ENCODE measurements at regions not wholly inside any gene's neighbourhood (a gene's known extent, or its start where the extent isn't known, plus 50 kb on each side); places are given as distances from the start of the nearest gene placed in this dataset.

DNA sequence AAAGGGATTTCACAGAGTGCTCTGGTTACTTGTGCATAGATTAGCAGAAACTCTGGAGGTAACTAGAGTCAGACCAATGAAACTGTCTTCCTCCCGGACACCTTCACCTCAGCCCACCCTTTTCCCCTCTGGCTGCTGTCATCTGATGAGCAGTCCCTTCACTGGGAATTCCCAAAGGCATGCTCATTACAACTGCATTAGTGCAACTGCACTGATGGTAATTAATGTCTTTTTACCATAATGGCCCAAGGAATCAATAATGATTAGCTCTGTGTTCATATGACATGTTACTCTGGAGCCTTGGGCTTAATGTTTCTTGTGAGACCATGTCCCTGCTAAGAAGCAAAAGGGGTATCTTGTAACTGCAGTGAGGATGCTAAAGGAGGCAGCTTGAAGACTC, 304.5 kb downstream of the GRIN2B start:
- Histone ChIP-seq H3K4me3 (no peak overlapping the region), H3K4me1 (no peaks in the 10 kb centered on the region), H3K27ac (no peak overlapping the region), H3K9me3 (no peaks in the 10 kb centered on the region), H3K36me3 (no peaks in the 10 kb centered on the region), H3K27me3 (no peaks in the 10 kb centered on the region)
- intact Hi-C loops (cut with DNase I; ENCODE audit: low total_unique reads), result no loop called here
- TF ChIP-seq POLR2A (IDR thresholded peaks at IDR 0.05) (no peak), POLR2AphosphoS5 (IDR thresholded peaks at IDR 0.05) (no peak)
- TF ChIP-seq, protein P1, sequence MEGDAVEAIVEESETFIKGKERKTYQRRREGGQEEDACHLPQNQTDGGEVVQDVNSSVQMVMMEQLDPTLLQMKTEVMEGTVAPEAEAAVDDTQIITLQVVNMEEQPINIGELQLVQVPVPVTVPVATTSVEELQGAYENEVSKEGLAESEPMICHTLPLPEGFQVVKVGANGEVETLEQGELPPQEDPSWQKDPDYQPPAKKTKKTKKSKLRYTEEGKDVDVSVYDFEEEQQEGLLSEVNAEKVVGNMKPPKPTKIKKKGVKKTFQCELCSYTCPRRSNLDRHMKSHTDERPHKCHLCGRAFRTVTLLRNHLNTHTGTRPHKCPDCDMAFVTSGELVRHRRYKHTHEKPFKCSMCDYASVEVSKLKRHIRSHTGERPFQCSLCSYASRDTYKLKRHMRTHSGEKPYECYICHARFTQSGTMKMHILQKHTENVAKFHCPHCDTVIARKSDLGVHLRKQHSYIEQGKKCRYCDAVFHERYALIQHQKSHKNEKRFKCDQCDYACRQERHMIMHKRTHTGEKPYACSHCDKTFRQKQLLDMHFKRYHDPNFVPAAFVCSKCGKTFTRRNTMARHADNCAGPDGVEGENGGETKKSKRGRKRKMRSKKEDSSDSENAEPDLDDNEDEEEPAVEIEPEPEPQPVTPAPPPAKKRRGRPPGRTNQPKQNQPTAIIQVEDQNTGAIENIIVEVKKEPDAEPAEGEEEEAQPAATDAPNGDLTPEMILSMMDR (IDR thresholded peaks at IDR 0.05), result no peak
- DNase-seq (ENCODE audit: low spot score in 2 of 2), result no peak

DNA sequence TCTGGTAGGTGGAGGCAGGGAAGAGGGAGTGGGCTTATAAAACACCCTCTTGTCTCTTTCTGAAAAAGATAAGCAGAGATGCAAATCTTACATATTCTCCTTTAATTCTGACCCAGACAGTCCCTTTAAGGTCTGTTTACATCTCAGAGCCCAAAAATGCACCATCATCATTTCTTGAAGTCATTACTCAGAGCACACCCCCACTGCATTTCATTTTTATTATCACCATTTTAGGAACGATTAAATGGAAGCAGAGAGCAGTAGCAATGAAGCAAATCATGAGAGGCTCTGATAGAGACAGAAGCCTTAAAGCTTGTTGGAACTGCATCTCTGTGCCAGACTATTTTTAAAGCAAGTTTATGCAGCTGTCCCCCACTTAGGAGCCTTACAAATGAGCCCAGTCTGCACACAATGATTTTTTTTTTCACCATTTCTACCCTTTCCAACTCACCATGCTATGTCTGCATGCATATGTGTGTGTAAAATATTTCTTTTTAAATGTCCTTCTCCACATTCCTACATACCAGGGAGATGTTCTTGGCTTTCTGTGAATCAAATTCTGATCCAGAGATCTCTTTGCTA, 311.0 kb downstream of the GRIN2B start:
- Histone ChIP-seq H3K27me3 (no peaks in the 10 kb centered on the region), H3K27ac (no peak overlapping the region), H3K36me3 (no peaks in the 10 kb centered on the region), H3K4me1 (no peaks in the 10 kb centered on the region), H3K9me3 (no peaks in the 10 kb centered on the region), H3K4me3 (no peak overlapping the region)
- TF ChIP-seq POLR2AphosphoS5 (IDR thresholded peaks at IDR 0.05), result no peak
- no peak for TF ChIP-seq POLR2A (IDR thresholded peaks at IDR 0.05)
- TF ChIP-seq, protein P1 (IDR thresholded peaks at IDR 0.05), result no peak
- intact Hi-C loops (cut with DNase I; ENCODE audit: low total_unique reads), result no loop called here
- DNase-seq (ENCODE audit: low spot score in 2 of 2), result no peak

DNA sequence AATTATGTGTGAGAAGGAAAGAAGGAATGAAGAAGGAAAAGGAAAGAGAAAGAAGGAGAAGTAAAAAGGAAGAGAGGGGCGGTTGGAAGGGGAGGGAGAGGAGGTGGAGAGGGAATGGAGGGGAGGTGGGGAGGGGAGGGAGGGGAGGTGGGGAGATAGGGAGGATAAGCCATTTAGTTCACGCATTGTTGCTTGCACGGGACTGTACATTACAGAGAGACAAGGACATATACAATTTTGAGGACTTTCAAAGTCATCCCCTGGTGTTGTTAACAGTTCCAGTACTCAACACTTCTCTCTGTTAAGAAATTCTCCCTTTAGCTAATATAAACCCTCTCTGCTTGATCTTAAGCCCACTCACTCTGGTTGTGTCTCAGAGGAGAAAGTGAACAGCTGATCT, 312.5 kb downstream of the GRIN2B start:
- no peak for DNase-seq (ENCODE audit: low spot score in 2 of 2)
- Histone ChIP-seq H3K9me3 (no peaks in the 10 kb centered on the region), H3K27me3 (no peaks in the 10 kb centered on the region), H3K27ac (no peak overlapping the region), H3K36me3 (no peaks in the 10 kb centered on the region), H3K4me1 (no peaks in the 10 kb centered on the region), H3K4me3 (no peak overlapping the region)
- TF ChIP-seq POLR2A (IDR thresholded peaks at IDR 0.05), result no peak
- TF ChIP-seq, protein P1 (IDR thresholded peaks at IDR 0.05), result no peak
- no peak for TF ChIP-seq POLR2AphosphoS5 (IDR thresholded peaks at IDR 0.05)
- intact Hi-C loops (cut with DNase I; ENCODE audit: low total_unique reads), result no loop called here

DNA sequence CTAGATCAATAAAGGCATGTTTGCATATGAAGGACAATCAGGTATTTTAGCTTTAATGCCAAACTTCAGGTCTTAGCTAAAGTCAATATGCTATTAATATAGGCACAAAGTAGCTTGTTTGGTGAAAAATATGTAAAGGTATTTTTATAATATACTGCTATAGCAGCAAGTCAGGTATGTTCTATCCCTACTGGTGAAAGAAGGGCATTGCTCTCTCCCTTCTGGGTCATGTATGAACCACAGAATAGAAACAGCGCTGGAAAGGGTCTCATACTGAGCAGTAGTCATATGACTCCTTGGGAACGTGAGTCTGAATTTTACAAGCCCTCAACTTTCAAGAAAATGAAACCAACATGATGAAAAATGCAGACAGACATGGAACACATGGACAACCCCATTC, 314.6 kb downstream of the GRIN2B start:
- TF ChIP-seq POLR2A (IDR thresholded peaks at IDR 0.05) (no peak), POLR2AphosphoS5 (IDR thresholded peaks at IDR 0.05) (no peak)
- TF ChIP-seq, protein P1 (IDR thresholded peaks at IDR 0.05), result no peak
- DNase-seq (ENCODE audit: low spot score in 2 of 2), result no peak
- no peak overlapping the region for H3K27ac ChIP-seq
- no peaks in the 10 kb centered on the region for H3K9me3 ChIP-seq
- intact Hi-C loops (cut with DNase I; ENCODE audit: low total_unique reads), result no loop called here
- no peaks in the 10 kb centered on the region for H3K4me1 ChIP-seq
- H3K4me3 ChIP-seq, result no peak overlapping the region
- no peaks in the 10 kb centered on the region for H3K36me3 ChIP-seq
- no peaks in the 10 kb centered on the region for H3K27me3 ChIP-seq

DNA sequence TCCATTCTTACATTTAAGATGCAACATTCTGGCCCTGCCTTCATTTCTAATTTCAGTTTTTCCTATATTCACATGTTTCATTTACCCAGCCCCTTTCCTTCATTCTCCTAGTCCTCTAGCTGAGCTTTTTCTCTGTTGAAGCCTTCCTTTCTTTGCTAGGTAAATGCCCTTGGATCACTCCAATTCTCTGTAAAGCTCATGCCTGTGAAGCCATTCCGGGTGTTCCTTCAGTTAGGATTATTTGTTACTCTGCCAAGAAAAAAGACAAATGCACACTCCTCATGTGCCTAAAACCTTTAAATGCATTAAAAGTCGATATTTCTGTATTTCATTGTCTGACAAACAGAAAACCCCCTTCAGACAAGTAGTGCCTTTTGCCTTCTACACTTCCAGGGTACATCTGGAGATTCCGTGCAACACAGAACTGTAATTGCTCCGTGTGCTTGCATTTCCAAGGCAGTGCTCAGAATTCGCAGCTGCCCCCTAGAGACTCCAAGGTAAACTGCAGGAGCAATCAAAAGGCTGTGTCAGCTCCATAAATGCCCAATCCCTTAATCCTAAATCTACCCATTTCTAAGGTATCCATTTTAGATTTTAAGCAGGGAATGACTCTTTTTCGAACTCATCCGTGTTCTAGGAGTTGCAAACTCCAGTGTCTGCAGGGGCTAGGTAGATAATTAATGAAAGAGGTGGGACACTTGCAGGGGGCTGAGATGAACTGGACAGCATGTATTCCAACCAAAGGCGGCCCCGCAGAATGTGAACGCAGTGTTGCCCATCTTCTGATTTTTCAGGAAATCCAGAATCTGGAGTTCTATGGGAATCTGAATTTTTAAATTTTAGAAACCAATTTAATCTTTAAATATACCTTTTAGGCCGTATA, 320.2 kb downstream of the GRIN2B start:
- Histone ChIP-seq H3K4me3 (no peak overlapping the region), H3K27ac (no peak overlapping the region), H3K9me3 (no peaks in the 10 kb centered on the region), H3K4me1 (no peaks in the 10 kb centered on the region), H3K36me3 (no peaks in the 10 kb centered on the region), H3K27me3 (no peaks in the 10 kb centered on the region)
- intact Hi-C loops (cut with DNase I; ENCODE audit: low total_unique reads), result no loop called here
- TF ChIP-seq POLR2A (IDR thresholded peaks at IDR 0.05) (no peak), POLR2AphosphoS5 (IDR thresholded peaks at IDR 0.05) (no peak)
- TF ChIP-seq, protein P1 (IDR thresholded peaks at IDR 0.05), result peak; percentile 41 to 67 (median 48)
- DNase-seq (ENCODE audit: low spot score in 2 of 2), result peak; percentile 17 to 53

Data from breast epithelium (tissue), 4 donors.